NCI-H2107 (cell line): ENCODE measurements at regions not wholly inside any gene's neighbourhood (a gene's known extent, or its start where the extent isn't known, plus 50 kb on each side); places are given as distances from the start of the nearest gene placed in this dataset.
"Not testable (repeated sequence)": the region's sequence is repeated elsewhere in the genome, so short reads cannot be mapped to it uniquely, and the experiment has no call there.

ENCODE experiments used
- DNase-seq: peaks from one replicate; lab custom pipeline; 2025; lab: John Stamatoyannopoulos, UW

DNA sequence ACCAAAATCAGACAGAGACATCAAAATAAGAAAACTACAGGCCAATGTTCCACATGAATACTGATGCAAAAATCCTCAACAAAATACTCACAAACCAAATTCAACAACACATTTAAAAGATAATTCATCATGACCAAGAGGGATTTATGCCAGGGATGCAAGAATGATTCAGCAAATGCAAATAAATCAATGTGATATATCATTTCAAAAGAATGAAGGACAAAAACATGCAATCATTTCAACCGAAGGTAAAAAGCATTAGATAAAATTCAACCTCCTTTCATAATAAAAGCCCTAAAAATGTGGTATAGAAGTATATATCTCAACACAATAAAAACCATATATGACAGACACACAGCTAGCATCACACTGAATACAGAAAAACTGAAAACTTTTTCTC is 81.5 kb upstream of the LYPLAL1 start:
- DNase-seq = no peak

DNA sequence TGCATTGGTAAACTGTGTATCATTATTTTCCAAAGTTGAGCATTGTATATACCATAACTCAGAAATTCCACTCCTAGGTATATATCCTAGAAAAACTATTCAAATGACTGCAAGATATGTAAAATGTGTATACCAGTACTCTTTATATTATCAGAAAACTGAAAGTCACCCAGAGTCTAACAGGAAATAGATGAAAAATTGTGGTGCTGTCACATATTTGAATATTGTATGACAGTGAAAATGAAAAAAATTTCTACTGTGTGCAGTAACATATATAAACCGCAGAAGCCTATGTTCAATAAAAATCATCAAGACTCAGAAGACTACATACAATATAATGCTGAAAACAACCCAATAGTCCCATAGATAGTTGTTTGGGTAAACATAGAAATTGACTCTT is 74.4 kb upstream of the LYPLAL1 start:
- no peak for DNase-seq

GRCh38 chr1:219100059-219100458 is 73.6 kb upstream of the LYPLAL1 start:
- DNase-seq = no peak

GRCh38 chr1:219102466-219102865 is 71.2 kb upstream of the LYPLAL1 start:
- DNase-seq = not testable (repeated sequence)

DNA sequence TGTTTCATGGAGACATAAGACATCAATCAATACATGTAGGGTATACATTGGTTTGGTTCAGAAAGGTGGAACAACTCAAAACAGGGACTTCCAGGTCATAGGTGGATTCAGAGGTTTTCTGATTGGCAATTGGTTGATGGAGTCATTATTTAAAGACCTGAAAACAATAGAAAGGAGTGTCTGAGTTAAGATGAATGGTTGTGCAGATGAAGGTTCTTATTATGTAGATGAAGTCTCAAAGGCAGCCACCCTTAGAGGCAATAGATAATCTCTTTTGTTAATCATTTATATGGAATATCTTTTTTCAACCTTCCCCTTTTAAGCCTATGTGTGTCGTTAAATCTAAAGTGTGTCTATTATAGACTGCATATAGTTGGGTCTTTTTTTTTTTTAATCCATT is 67.8 kb upstream of the LYPLAL1 start:
- DNase-seq = no peak

- DNase-seq = no peak
These were observed 64.2 kb upstream of the LYPLAL1 start for GRCh38 chr1:219109424-219110018.

- DNase-seq = no peak
These were observed 60.4 kb upstream of the LYPLAL1 start for GRCh38 chr1:219113261-219113660.

DNA sequence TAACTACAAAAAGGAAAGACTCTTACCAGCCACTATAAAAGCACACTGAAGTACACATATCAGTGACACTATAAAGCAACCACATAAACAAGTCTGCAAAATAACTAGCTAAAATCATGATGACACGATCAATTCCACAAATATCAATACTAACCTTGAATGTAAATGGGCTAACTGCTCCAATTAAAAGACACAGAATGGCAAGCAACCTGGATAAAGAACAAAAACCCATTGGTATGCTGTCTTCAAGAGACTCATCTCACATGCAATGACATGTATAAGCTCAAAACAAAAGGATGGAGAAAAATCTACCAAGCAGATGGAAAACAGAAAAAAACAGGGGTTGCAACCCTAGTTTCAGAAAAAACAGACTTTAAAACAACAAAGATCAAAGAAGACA is 59.7 kb upstream of the LYPLAL1 start:
- DNase-seq = no peak

GRCh38 chr1:219119839-219120238 is 53.8 kb upstream of the LYPLAL1 start:
- DNase-seq = no peak

DNA sequence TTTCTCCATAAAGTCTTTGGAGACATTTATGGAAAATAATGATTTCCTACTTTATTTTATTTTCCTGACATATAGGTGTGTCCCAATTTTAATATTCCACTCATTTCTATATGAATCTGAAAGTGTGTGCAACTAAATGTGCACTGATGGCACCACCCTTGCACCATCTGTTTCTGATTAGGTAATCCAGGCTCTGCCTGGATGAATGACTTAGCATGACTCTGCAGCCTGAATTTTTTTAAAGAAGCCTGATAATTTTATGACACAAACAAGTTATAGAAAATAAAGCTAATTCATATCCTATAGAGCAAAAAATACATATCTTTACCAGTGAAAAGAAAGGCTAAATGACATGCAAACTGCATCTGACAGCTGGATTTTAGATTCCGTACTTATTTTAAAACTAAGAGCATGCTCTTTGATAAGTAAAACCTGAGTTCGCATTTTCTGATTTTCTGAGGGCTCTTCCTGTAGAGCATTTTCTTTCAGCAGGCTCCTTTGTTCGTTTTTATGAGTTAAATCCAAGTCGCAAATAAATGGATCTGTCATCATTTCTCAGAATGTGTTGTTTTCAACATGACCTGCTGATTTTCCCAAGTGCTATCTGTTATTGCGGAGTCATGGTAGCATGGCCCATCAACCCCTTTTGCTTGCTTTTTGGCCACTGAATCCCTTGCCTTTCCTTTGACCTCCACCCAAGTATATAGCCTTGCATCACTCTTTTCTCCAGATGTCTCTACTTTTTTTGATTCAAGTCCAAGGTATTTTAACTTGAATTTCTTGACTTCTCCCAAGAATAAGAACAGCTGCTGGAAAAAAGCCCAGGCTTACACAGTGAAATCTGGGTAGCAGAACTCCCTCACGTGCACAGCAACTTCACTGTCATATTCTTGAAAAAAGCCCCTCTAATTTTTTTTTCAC is 52.8 kb upstream of the LYPLAL1 start:
- DNase-seq = no peak

DNA sequence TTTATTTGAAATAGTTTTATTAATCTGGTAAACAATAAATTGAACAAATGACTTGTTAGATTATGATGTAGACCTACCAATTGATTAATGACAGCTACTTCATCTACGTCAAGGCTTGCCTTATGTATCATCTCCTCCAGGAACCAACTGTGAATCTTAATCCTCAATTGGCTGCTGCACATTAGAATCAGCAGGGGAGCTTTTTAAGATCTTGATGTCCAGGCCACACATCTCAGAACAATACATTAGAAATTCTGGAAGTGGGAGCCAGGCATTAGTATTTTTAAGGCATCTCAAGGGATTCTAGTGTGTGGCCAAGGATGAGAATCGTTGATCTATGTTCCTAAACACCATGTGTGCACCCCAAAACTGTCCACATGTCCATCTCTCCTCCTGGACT is 52.0 kb upstream of the LYPLAL1 start:
- DNase-seq = no peak

- no peak for DNase-seq
These were observed 50.6 kb upstream of the LYPLAL1 start for GRCh38 chr1:219123036-219123435.
